DOHH2 (cell line): ENCODE measurements at regions not wholly inside any gene's neighbourhood (a gene's known extent, or its start where the extent isn't known, plus 50 kb on each side); places are given as distances from the start of the nearest gene placed in this dataset.

ENCODE experiments used
- H3F3A ChIP-seq: fragments of 200-600 bp; sonication (generic), shearing (Covaris generic); 2 replicates; pipeline ENCODE4 v1.6.0; 2016; ENCODE audit warnings: antibody characterized with exemption, mild to moderate bottlenecking; ENCODE audit not compliant: control insufficient read depth, insufficient read depth
- H3K27ac ChIP-seq: fragments of 200-600 bp; sonication (generic); 2 replicates; pipeline ENCODE4 v1.5.1; 2014; ENCODE audit warnings: low read depth, mild to moderate bottlenecking, low read length, moderate library complexity
- H3K27me3 ChIP-seq: fragments of 200-600 bp; sonication (generic); 2 replicates; pipeline ENCODE4 v1.6.1; 2014; ENCODE audit warnings: mild to moderate bottlenecking, low read length, mixed read lengths; ENCODE audit not compliant: control insufficient read depth
- H3K36me3 ChIP-seq: fragments of 200-600 bp; sonication (generic); 2 replicates; pipeline ENCODE4 v1.6.1; 2014; ENCODE audit warnings: mild to moderate bottlenecking, low read length, moderate library complexity, mixed read lengths; ENCODE audit not compliant: control insufficient read depth
- H3K4me1 ChIP-seq: fragments of 200-600 bp; sonication (generic); 2 replicates; pipeline ENCODE4 v1.6.1; 2014; ENCODE audit warnings: mild to moderate bottlenecking, low read length, mixed read lengths; ENCODE audit not compliant: control insufficient read depth
- H3K4me2 ChIP-seq: fragments of 200-600 bp; sonication (generic); 2 replicates; pipeline ENCODE4 v1.6.0; 2014; ENCODE audit warnings: mild to moderate bottlenecking, low read length, moderate library complexity
- H3K4me3 ChIP-seq: fragments of 200-600 bp; sonication (generic); 2 replicates; pipeline ENCODE4 v1.5.1; 2014; ENCODE audit warnings: mild to moderate bottlenecking, low read length, mixed read lengths
- H3K79me2 ChIP-seq: fragments of 200-600 bp; sonication (generic); 2 replicates; pipeline ENCODE4 v1.6.1; 2014; ENCODE audit warnings: mild to moderate bottlenecking, low read length, mixed read lengths; ENCODE audit not compliant: control insufficient read depth
- H3K9me2 ChIP-seq: fragments of 200-600 bp; sonication (generic); replicated peaks from 2 replicates; pipeline ENCODE4 v1.6.1; 2014; ENCODE audit warnings: mild to moderate bottlenecking, low read length, mixed read lengths; ENCODE audit not compliant: control insufficient read depth
- H3K9me3 ChIP-seq: fragments of 200-600 bp; sonication (generic); 2 replicates; pipeline ENCODE4 v1.6.1; 2014; ENCODE audit warnings: antibody characterized with exemption, low read length, mixed read lengths; ENCODE audit not compliant: control insufficient read depth, insufficient read depth
- H4K20me1 ChIP-seq: fragments of 200-600 bp; sonication (generic); 2 replicates; pipeline ENCODE4 v1.6.0; 2014; ENCODE audit warnings: low read depth, mild to moderate bottlenecking, antibody characterized with exemption, low read length, moderate library complexity; ENCODE audit not compliant: control insufficient read depth, insufficient read depth
- CTCF ChIP-seq: fragments of 200-600 bp; sonication (generic); IDR thresholded peaks from one replicate; pipeline ENCODE4 v1.5.1; 2014; ENCODE audit warnings: antibody characterized with exemption, mild to moderate bottlenecking, low read depth, low read length; ENCODE audit not compliant: poor library complexity, severe bottlenecking
- EZH2phosphoT487 ChIP-seq: fragments of 200-600 bp; sonication (generic); IDR thresholded peaks from 2 replicates; pipeline ENCODE4 v1.6.1; 2017; ENCODE audit warnings: borderline replicate concordance, mild to moderate bottlenecking, antibody characterized with exemption, low read length, moderate library complexity, mixed read lengths

- Histone ChIP-seq H3F3A (no peaks in the 10 kb centered on the region), H3K4me2 (no peak overlapping the region), H3K27me3 (no peaks in the 10 kb centered on the region), H3K79me2 (no peaks in the 10 kb centered on the region), H3K36me3 (no peaks in the 10 kb centered on the region), H4K20me1 (no peaks in the 10 kb centered on the region), H3K9me2 (no peaks in the 10 kb centered on the region), H3K4me3 (no peak overlapping the region), H3K27ac (no peak overlapping the region), H3K4me1 (no peaks in the 10 kb centered on the region), H3K9me3 (no peaks in the 10 kb centered on the region)
- TF ChIP-seq CTCF: no peak
- TF ChIP-seq EZH2phosphoT487: no peak
Measured at GRCh38 chr5:114999176-114999575, 170.5 kb downstream of the TRIM36 start.

- H3K4me2 ChIP-seq: no peak overlapping the region
- no peak for TF ChIP-seq CTCF
- TF ChIP-seq EZH2phosphoT487: no peak
- H3K27me3 ChIP-seq: no peaks in the 10 kb centered on the region
- no peaks in the 10 kb centered on the region for H3K36me3 ChIP-seq
- no peak overlapping the region for H3K27ac ChIP-seq
- H3K9me2 ChIP-seq: no peaks in the 10 kb centered on the region
- H4K20me1 ChIP-seq: no peaks in the 10 kb centered on the region
- H3F3A ChIP-seq: no peaks in the 10 kb centered on the region
- H3K79me2 ChIP-seq: no peaks in the 10 kb centered on the region
- no peaks in the 10 kb centered on the region for H3K4me1 ChIP-seq
- H3K4me3 ChIP-seq: no peak overlapping the region
- no peaks in the 10 kb centered on the region for H3K9me3 ChIP-seq
Measured at GRCh38 chr5:114989512-114989911, 180.2 kb downstream of the TRIM36 start.

GRCh38 chr5:114988096-114988495 lies 181.6 kb downstream of the TRIM36 start:
- Histone ChIP-seq H3F3A (no peaks in the 10 kb centered on the region), H3K4me3 (no peak overlapping the region), H3K4me1 (no peaks in the 10 kb centered on the region), H3K36me3 (no peaks in the 10 kb centered on the region), H4K20me1 (no peaks in the 10 kb centered on the region), H3K9me2 (no peaks in the 10 kb centered on the region), H3K27ac (no peak overlapping the region), H3K4me2 (no peak overlapping the region), H3K79me2 (no peaks in the 10 kb centered on the region), H3K9me3 (no peaks in the 10 kb centered on the region), H3K27me3 (no peaks in the 10 kb centered on the region)
- no peak for TF ChIP-seq EZH2phosphoT487
- no peak for TF ChIP-seq CTCF

GRCh38 chr5:114984796-114985195 lies 184.9 kb downstream of the TRIM36 start:
- Histone ChIP-seq H3K36me3 (no peaks in the 10 kb centered on the region), H3K79me2 (no peaks in the 10 kb centered on the region), H3K27me3 (no peaks in the 10 kb centered on the region), H3F3A (no peaks in the 10 kb centered on the region), H3K9me3 (no peaks in the 10 kb centered on the region), H3K4me2 (no peak overlapping the region), H3K27ac (no peak overlapping the region), H3K4me1 (no peaks in the 10 kb centered on the region), H3K9me2 (no peaks in the 10 kb centered on the region), H4K20me1 (no peaks in the 10 kb centered on the region), H3K4me3 (no peak overlapping the region)
- TF ChIP-seq EZH2phosphoT487 (no peak), CTCF (no peak)
